Upper lobe of left lung (tissue), 4 donors: ENCODE measurements at regions not wholly inside any gene's neighbourhood (a gene's known extent, or its start where the extent isn't known, plus 50 kb on each side); places are given as distances from the start of the nearest gene placed in this dataset.

Source experiments
- CTCF ChIP-seq, 6 experiments: fragments of 450-650 bp in 4 of 6; fragments of 200-600 bp in 2 of 6; sonication (generic) in 2 of 6; IDR thresholded peaks; one replicate each; pipeline ENCODE4 v1.5.1; 2016 to 2019; ENCODE audit warnings: antibody characterized with exemption in 6 of 6
- POLR2A ChIP-seq, 4 donors: fragments of 450-650 bp; IDR thresholded peaks; one replicate each; pipeline ENCODE4 v1.5.1; 2016 to 2017; ENCODE audit warnings: antibody characterized with exemption in 4 of 4, mild to moderate bottlenecking in 2 of 4
- POLR2AphosphoS5 ChIP-seq, 2 donors: sonication (generic); formaldehyde crosslinking; IDR thresholded peaks; one replicate each; pipeline ENCODE4 v1.5.1; 2017; ENCODE audit warnings: antibody characterized with exemption in 2 of 2

DNA sequence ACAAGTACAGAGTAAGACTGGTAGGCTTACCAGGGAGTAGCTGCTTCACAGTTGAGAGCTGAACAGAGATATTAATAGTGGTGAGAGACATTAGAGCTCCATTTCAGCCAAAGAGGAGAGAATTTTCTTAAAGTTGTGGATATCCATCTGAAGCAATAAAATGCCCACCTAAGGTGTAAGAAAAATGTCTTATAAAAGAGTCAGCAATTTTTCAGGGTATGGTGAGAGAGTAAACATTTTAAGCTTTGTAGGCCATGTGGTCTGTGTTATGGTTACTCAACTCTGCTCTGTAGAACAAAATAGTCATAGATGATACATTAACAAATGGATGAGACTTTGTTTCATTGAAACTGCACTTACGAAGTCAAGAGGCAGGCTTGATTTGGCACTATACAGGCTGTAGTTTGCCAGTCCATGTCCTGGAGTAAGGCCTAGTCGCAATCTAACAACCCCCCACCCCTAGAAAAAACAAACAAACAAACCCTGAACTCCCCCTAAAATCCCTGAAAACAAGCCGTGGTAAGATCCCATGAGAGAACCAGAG is 945.4 kb upstream of the SEMA6A start:
- no peak for TF ChIP-seq CTCF (IDR thresholded peaks at IDR 0.05)
- no peak for TF ChIP-seq POLR2A (IDR thresholded peaks at IDR 0.05)
- TF ChIP-seq POLR2AphosphoS5 (IDR thresholded peaks at IDR 0.05): no peak
